Lung microvascular endothelial cell (primary cell): ENCODE measurements at regions not wholly inside any gene's neighbourhood (a gene's known extent, or its start where the extent isn't known, plus 50 kb on each side); places are given as distances from the start of the nearest gene placed in this dataset.
"Not testable (repeated sequence)": the region's sequence is repeated elsewhere in the genome, so short reads cannot be mapped to it uniquely, and the experiment has no call there.

Source experiments
- DNase-seq, 2 donors: peaks; one replicate each; pipeline versions ENCODE4 v3.0.0 to v3.0.0-alpha.2; 2010; ENCODE audit warnings: low read depth in 2 of 2

GRCh38 chr3:72095521-72095920 lies 310.6 kb upstream of the PROK2 start:
- DNase-seq = no peak

GRCh38 chr3:72093992-72094334 lies 309.0 kb upstream of the PROK2 start:
- no peak for DNase-seq

GRCh38 chr3:72093270-72093991 lies 308.5 kb upstream of the PROK2 start:
- no peak for DNase-seq

- DNase-seq = no peak
These were observed 307.8 kb upstream of the PROK2 start for GRCh38 chr3:72092778-72093177.

- no peak for DNase-seq
These were observed 303.6 kb upstream of the PROK2 start for GRCh38 chr3:72088486-72089025.

- DNase-seq = no peak
These were observed 302.5 kb upstream of the PROK2 start for GRCh38 chr3:72087420-72087819.

GRCh38 chr3:72086743-72087087 lies 301.8 kb upstream of the PROK2 start:
- DNase-seq = no peak

GRCh38 chr3:72086042-72086742 lies 301.2 kb upstream of the PROK2 start:
- no peak for DNase-seq

GRCh38 chr3:72085036-72085435 lies 300.1 kb upstream of the PROK2 start:
- DNase-seq = no peak

GRCh38 chr3:72082776-72083462 lies 298.0 kb upstream of the PROK2 start:
- no peak for DNase-seq

- DNase-seq = peak; percentile 73 to 91
These were observed 297.3 kb upstream of the PROK2 start for GRCh38 chr3:72082186-72082715.

- no peak for DNase-seq
These were observed 296.7 kb upstream of the PROK2 start for GRCh38 chr3:72081471-72082185.

GRCh38 chr3:72080800-72081199 lies 295.9 kb upstream of the PROK2 start:
- DNase-seq = no peak

GRCh38 chr3:72080095-72080494 lies 295.1 kb upstream of the PROK2 start:
- no peak for DNase-seq

GRCh38 chr3:72079369-72079872 lies 294.5 kb upstream of the PROK2 start:
- DNase-seq = no peak

- no peak for DNase-seq
These were observed 293.9 kb upstream of the PROK2 start for GRCh38 chr3:72078676-72079368.

- no peak for DNase-seq
These were observed 292.7 kb upstream of the PROK2 start for GRCh38 chr3:72077473-72078259.

- DNase-seq = not testable (repeated sequence)
These were observed 290.9 kb upstream of the PROK2 start for GRCh38 chr3:72075848-72076247.

- DNase-seq = no peak
These were observed 286.7 kb upstream of the PROK2 start for GRCh38 chr3:72071624-72072023.

- DNase-seq = no peak
These were observed 285.1 kb upstream of the PROK2 start for GRCh38 chr3:72070005-72070404.
